OCI-LY1 (cell line): ENCODE measurements at regions not wholly inside any gene's neighbourhood (a gene's known extent, or its start where the extent isn't known, plus 50 kb on each side); places are given as distances from the start of the nearest gene placed in this dataset.
"Not testable (repeated sequence)": the region's sequence is repeated elsewhere in the genome, so short reads cannot be mapped to it uniquely, and the experiment has no call there.

Source experiments
- EZH2 ChIP-seq: fragments of 200-600 bp; sonication (generic), shearing (Covaris generic); IDR thresholded peaks from 2 replicates; pipeline ENCODE4 v1.8.0; 2017; ENCODE audit warnings: borderline replicate concordance, mixed run types, mild to moderate bottlenecking, antibody characterized with exemption, low read length, moderate library complexity, mixed read lengths
- TF ChIP-seq, protein P1 (sequence below): fragments of 200-600 bp; sonication (generic), shearing (Covaris generic); IDR thresholded peaks from 2 replicates; pipeline ENCODE4 v1.5.1; 2017; ENCODE audit warnings: mild to moderate bottlenecking, antibody characterized with exemption, low read length, moderate library complexity, mixed read lengths

DNA sequence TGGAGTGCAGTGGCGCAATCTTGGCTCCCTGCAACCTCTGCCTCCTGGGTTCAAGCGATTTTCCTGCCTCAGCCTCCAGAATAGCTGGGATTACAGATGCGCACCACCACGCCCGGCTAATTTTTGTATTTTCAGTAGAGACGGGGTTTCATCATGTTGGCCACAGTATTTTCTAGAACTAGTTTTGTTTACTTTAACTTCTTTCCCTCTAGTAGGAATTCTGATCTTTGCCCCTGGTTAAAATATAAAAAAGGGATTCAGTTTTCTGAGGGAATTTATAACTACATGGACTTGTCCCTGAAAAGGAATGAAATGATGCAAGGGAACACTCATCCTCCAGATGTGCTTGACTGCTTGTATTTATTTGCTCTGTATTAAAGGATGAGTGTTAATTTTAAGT is 628.9 kb downstream of the ETNK1 start:
- TF ChIP-seq EZH2, result not testable (repeated sequence)
- TF ChIP-seq, protein P1, sequence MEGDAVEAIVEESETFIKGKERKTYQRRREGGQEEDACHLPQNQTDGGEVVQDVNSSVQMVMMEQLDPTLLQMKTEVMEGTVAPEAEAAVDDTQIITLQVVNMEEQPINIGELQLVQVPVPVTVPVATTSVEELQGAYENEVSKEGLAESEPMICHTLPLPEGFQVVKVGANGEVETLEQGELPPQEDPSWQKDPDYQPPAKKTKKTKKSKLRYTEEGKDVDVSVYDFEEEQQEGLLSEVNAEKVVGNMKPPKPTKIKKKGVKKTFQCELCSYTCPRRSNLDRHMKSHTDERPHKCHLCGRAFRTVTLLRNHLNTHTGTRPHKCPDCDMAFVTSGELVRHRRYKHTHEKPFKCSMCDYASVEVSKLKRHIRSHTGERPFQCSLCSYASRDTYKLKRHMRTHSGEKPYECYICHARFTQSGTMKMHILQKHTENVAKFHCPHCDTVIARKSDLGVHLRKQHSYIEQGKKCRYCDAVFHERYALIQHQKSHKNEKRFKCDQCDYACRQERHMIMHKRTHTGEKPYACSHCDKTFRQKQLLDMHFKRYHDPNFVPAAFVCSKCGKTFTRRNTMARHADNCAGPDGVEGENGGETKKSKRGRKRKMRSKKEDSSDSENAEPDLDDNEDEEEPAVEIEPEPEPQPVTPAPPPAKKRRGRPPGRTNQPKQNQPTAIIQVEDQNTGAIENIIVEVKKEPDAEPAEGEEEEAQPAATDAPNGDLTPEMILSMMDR, result not testable (repeated sequence)
